HG03103 (cell line): ENCODE measurements at regions not wholly inside any gene's neighbourhood (a gene's known extent, or its start where the extent isn't known, plus 50 kb on each side); places are given as distances from the start of the nearest gene placed in this dataset.

ENCODE experiments used
- ATAC-seq: cut with Tn5 transposase; IDR thresholded peaks from one replicate; pipeline ENCODE4 v1.9.1; 2021; ENCODE audit warnings: low read depth; ENCODE audit not compliant: unreplicated experiment

DNA sequence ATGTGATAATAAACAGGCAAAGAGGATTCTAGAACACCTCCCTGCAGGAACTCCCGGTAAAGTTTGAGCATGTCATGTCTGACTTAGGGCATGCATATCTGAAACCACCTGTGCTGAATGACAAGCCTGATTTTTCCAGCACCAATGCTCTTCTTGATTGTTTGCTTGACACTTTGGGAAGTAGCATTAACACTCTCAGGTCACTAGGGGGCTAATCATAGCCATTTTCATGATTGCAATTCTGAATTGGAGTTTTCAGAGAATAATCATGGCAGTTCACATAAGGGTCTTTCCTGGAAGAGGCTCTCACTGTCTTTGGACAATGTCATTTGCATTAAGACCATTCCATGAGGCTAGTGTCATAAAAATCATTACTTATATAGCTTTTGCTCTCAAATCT is 234.4 kb upstream of the MTNR1B start:
- no peak for ATAC-seq

DNA sequence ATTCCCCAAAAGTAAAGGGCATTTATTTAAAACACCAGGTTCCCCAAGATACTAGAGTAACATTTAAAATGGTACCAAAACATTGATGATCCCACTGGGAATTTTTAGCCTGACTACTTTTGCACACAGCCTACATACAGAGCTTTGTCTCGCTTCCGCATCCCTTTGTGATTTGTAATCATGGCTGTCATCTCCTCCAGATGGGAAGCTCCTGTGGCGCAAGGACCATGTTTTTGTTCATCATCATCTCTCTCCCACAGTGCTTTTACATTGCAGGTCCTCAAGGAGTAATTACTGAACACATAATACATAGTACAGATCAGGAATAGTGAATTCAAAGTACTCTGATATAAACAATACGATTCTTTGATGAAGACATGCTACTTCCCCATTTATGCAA is 231.2 kb upstream of the MTNR1B start:
- ATAC-seq = no peak

DNA sequence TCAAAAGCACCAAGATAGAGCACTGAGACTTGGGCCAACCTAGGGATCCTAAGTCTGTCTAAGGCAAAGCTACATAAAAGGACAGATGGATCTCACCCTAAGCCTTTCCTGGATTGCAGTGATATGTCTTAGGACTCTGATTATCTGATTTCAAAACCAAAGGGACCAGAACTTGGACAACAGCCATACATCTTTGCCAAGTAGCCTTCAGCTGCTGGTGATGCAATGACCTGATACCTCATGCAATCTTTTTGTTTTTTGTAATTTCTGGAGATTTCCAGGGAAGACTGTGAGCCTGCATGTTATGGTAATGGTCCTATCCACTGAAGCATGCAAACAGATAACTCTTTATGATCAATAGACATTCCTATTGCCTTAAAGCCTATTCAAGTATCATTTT is 230.4 kb upstream of the MTNR1B start:
- no peak for ATAC-seq

DNA sequence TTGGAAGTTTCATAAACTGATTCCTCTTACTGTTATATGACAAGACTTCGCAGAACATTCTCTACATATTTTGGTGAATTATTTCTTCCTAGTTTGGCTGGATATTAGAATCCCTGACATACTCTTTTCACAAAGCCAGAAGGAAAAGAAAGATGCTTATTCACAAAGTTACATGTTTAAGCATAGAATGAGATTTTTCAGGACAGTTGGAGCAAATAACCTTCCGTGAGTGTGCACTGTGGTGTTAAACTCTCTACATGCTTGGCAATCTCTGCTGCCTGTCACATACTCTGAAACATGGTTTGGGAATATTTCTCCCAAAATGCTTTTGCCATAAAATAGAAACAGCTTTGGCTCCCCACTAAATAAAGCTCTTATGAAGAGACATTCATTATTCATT is 230.0 kb upstream of the MTNR1B start:
- ATAC-seq = no peak

DNA sequence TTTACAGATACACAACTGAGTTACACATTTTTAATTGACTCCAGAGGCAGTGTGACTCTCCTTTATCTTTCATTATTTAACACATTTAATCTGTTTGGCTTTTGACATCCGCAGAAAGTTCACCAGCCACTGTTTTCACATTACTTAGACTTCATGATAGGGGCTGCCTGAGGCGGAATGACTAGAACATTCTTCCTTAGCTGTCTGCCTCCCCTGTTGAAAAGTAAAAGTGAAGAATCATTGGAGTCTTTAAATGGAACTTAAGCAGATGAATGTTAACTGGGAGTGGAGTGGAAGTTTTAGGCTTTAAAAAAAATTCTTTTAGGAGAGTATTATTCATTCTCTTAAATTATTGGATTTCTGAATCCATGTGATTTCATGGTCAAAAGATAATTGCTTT is 229.2 kb upstream of the MTNR1B start:
- ATAC-seq = no peak

DNA sequence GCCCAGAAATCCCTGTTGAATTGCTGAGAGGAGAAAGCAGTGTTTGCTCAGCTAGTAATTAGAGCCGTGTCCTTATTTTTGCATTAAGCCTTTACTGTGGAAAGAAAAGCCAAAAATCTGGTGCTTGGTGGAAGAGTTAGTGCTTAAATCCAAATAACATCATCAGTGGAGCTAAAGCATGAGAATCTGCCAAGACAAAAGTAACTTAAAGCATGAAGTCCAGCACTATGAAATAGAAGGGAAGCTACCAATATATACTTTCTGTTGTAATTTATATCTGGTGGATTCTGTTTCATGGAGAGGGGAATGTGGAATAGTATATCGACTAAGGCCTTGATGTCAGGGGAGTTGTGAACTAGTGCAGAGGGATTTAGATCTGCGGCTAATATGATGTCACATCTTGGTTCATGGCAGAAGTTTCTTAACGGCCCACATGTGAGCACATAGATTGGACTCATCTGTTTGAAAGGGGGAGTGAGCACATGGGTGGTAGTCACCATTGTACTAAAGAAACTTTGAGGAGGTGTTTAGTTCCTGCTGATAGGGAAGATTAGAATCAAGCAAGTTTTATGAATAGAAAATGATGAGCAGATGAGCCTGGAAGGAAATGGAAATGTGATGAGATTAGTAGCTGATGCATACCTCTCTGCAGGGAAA is 224.4 kb upstream of the MTNR1B start:
- no peak for ATAC-seq

DNA sequence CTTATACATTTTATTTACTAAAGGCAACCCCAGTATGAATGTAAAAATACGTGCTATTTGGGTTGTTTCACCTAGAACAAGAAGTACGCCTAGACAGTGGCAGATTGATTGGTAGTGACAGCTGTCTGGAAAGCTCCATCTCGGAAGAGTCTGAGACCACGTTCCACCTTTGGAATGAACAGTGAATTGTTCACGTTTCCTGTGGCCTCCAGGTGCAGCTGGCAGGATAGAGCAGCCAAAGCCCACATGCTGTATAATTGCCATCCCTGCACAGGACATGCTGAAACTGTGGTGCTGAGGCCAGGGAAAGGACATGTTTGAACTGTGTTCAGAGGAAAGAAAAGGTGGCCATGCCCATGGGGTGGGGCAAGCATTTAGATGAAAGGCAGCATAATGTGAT is 218.7 kb upstream of the MTNR1B start:
- no peak for ATAC-seq

DNA sequence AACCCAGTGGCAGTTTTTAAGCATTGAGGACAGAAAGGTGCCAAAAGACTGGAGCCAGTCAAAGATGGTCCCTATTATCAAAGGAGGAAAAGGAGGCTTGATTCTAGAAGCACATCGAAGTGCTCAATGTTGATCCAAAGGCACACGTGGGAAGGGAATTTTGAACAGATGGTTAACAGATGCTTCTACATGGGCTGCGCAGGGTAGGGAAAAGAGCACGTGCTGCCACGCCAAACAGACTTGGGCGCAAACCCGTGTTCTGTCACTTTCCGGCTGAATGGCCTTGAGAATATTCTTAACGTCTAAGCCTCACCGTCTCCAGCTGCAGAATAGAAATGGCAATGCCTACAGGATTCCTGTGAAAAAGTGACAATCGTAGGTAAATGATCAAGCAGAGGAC is 217.9 kb upstream of the MTNR1B start:
- no peak for ATAC-seq

DNA sequence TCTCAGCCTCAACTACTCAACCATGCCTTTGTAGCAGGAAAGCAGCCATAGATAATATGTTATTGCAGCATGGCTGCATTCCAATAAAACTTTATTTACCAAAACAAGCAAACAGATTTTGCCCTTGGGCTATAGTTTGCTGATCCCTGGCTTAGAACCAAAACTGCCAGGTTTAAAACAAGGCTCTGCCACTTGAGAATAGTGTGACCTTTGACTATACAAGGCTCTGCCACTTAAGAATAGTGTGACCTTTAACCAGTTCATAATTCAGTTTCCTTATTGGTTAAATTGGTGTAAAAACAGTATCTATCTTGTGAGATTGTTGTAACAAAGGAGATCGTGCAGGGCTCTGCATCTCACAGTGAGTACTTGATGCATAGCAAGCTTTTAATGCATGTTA is 217.3 kb upstream of the MTNR1B start:
- ATAC-seq = no peak

DNA sequence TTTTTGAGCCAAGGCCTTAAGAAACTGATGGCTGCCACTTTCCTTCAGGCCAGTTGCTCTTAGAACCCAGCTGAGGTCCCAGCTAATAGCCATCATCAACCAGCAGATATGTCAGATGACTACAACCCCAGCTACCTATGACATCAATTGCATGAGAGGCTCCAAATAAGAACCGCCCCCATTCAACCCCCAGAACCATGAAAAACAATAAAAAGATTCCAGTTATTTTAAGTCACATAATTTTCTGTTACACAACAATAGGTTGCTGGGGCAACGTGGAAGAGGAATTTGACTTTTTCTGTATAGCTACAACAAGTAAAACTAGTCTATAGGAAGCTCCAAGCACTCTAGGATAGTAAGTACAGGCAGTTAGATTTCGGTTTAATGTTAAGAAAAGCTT is 216.3 kb upstream of the MTNR1B start:
- ATAC-seq = no peak

DNA sequence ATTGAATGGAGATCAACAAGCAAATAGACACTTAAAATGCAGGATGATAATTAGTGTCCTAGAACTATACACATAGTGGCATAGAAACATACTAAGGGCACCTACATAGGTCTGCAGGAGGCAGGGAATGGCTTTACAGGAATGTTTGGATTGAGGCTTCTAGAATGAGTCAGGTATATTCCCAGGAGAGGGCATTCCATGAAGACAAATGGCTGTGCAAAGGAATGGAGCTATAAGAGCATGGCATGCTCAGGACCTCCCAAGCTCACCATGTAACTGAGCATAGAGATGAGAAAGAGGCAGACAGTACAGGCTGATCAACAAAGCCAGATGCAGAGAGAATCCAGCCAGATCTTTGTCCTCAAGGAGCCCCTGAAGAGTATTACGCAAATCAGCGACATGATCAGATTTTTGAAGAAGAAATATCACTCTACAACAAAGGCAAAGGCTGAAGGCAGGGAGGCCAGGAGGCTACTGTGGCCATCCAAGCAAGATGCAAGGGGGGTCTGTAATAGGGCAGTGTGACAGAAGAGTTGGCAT is 211.1 kb upstream of the MTNR1B start:
- ATAC-seq = no peak

DNA sequence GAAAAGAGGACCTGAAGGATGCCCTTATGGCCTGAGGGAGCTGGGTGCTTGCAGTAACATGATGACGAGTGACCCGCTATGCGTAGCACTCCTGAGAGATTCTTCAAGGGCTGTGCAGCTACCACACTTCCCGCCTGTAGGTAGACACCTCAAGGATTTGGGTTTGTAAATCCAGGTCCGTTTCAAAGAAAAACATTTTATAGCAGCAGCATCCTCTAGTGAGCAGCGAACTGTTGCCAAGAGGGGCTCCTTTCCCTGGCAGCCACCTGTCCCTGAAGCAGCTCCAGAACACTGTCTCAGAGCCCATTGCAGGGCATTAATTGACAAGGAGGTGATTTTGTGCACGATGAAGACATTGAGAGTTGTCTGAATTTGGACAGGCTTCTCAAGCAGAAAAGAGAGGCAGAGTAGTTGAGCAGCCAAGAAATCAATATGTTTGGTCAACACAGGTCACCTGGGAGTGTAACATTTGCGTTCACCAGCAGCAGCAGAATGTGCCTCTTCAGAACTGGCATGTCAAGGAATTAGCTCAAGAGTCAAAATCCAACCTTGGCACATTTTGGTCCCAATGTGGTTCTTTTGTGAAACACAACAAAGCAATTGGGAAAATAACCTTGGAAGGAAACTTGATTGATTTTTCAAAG is 209.8 kb upstream of the MTNR1B start:
- ATAC-seq = no peak

DNA sequence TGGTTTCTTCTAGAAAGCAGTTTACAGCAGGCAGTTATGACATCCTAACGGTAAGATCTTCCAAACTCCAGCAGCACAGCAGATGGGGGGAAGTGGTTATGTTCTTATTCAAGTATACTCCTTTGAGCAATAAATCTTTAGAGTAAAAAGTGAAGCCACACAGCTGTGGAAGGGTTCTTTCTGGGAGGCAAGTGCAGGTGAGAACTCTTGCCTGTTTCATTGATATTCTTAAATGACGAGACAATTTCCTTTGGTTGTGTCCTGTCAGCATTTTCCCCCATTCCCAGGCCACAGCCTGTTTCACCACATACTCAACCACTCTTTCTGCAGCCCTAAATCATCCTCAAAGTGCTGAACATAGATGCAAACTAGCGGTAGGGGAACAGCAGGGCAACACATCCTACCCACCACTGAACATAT is 207.3 kb upstream of the MTNR1B start:
- ATAC-seq = no peak

DNA sequence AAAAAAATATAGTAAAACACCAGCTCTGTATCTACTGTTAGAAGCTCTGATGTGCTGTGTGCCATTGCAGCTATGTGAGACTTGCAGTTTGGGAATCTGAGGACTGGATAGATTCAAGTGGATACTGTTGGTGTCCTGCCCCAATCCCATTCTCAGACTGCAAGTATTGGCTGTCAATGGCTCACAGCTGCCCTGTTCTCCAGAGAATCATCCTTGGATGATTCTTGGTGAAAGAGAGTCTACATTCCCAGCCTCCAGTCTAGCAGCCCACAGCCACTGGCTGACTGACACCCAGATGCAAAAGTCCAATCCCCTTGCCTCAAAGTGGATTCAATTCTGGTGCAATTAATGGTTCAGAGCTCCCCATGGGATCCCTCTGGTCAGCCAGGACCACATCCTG is 206.1 kb upstream of the MTNR1B start:
- no peak for ATAC-seq

DNA sequence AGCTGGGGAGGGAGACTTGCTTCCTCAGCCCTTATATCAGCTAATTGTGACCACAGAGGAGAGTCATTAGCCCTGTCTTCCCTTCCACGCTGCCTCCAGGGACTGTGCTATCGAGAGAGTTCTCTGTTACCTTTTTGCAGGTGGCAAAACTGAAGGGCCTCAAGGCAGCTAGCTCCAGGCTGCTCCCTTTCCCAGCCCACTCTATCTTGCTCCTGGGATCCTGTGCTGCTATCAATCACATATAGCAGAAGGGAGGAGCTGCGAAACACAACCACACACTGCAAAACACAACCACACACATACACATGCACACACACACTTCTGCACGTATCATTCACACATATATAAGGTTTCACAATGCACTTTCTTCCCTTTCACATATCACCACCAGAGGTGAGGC is 205.3 kb upstream of the MTNR1B start:
- no peak for ATAC-seq

DNA sequence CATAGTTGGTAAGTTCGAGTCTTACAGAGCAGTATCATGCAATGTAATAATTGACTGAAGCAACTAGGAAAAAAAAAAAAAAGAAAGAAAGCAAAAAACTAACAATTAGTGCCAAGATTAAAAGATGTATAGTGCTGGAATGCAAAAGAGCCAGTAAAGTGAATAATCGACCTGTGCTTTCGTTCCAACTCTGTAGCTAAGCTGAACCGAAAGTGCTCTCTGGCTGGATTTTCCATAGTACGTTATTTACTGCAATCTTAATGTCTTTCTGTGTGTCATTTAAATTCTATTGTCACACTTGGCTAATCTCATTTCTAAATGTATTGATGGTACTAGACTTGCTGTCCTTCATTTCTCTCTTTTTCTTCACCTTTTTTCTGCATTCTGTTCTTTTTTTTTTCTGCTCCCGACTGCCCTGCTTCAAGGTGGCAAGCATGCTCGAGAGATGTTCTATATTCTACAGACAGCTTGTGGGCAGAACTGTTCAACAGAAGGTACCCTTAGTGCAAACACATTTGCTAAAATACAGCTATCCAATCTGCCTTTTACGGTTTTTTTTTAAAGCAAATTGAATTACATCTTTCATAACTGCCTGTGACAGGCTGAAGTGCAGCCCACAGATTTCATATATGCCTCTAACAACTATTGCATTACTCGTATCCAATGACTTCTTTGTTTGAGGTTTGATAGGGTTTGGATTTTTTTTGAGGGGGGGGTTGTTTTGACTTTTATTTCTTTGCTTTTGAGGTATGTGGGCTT is 204.2 kb upstream of the MTNR1B start:
- ATAC-seq = no peak

DNA sequence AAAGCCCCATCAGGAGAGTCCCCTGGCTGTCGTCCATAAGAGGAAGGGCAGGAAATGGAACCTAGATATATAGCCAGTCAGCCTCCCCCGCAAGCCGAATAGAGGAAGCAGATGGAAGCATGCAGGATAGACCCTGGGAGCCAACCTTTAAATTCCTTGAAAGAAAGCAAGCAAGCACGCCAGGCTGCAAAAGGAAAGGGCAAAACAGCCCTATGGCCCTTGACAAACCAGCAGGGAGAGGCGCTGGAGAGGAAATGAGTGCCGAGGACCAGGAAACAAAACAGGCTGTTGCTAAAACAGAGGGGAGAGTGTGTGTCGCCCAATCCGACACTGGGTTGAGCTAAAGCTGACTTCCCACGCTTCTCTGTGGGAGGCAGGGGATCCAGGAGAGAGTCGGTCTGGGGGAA is 203.5 kb upstream of the MTNR1B start:
- ATAC-seq = no peak

DNA sequence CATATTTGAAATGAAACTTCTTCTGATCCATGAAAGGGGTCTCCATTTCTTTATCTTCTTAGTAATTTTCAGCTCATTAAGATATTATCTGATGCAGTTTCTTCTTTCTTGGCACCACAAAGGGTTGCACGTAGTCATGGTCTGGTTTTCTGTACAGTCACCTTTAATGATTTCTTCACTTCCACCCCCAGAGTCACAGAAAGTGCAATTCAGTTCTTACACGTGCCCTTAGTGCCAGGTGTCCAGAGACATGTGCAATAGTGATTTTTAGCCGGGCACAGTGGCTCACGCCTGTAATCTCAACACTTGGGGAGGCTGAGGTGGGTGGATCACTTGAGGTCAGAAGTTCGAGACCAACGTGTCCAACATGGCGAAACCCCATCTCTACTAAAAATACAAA is 202.8 kb upstream of the MTNR1B start:
- no peak for ATAC-seq

DNA sequence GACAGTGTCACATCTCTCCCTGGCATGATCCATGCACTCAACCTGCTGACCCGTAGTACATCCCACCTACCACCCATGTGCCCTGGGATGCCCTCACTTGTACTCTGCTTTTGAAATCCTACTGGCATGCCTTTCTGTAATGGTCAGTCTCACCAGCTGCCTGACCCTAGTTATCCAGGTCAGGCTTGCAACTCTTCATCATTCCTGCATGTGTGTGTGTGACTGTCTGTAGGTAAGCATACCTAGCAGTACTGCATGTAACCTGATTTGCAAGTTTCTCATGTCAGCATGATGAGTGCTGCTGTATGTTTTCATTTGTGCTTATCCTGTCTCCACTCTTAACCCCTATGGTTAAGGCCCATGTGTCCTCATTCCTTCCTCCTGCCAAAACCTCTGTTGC is 202.0 kb upstream of the MTNR1B start:
- no peak for ATAC-seq

DNA sequence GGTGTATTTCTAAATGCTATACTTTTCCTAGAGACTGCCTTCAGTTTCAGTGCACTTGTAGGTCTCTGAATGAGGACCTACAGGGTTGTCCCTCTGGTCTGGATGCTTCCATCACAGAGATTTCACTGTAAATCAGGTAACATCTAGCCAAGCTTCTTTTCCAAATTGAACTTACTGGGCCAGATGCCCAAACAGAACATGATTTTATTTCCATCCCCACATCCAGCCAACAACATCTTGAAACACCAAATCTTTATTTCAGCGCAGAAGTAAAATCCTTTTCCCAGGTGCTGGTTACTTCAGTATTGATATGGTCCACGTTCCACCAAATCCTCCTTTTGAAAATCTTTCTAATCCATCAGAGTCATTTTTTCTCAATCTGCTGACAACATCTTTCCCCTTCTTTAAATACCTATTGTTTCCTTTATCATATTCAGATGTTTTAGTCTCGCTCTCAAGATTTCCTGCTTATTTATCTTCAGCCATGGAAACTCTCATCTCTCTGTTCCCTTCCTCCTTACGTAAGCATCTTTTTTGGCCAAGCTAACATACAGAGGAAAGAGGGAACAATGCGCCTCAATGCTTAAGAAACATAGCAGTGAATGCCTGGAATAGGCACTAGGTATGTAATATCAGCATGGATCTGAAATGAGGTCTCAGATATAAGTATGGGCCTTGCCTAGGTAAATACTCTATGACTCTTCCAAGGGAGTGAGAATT is 201.2 kb upstream of the MTNR1B start:
- no peak for ATAC-seq

DNA sequence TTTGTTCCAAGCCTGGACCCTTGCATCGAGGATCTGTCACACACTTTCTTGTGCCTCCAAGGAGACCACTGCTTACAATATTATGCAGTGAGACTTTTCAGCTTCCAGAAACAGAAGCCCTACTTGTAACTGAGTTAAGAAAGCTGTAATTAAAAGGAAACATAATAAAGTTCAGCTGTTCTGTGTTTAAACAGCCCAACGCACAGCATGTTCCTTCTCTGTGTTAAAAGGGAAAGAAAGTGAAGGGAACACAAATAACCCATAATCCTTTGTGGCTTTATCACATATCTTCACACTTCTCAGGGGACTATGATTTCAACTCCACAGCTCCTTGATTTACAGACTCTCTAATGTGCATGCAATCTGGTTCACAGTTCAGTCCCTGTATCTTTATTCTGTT is 200.3 kb upstream of the MTNR1B start:
- ATAC-seq = no peak
